Panc1 (cell line): ENCODE measurements at regions not wholly inside any gene's neighbourhood (a gene's known extent, or its start where the extent isn't known, plus 50 kb on each side); places are given as distances from the start of the nearest gene placed in this dataset.

ENCODE experiments used
- POLR2AphosphoS5 ChIP-seq: IDR thresholded peaks from 2 replicates; pipeline ENCODE4 v1.6.1; 2012; ENCODE audit warnings: mild to moderate bottlenecking, low read depth, low read length, moderate library complexity
- SIN3A ChIP-seq: IDR thresholded peaks from 2 replicates; pipeline ENCODE4 v1.6.1; 2012; ENCODE audit warnings: low read depth, mild to moderate bottlenecking, low read length, moderate library complexity, borderline replicate concordance; ENCODE audit not compliant: insufficient read depth
- TF ChIP-seq, protein P1 (sequence below): fragments of 450-650 bp; IDR thresholded peaks from 2 replicates; pipeline ENCODE4 v1.5.1; 2017; ENCODE audit warnings: mild to moderate bottlenecking

GRCh38 chr4:104589264-104589868 is 94.7 kb upstream of the CXXC4 start:
- TF ChIP-seq, protein P1, sequence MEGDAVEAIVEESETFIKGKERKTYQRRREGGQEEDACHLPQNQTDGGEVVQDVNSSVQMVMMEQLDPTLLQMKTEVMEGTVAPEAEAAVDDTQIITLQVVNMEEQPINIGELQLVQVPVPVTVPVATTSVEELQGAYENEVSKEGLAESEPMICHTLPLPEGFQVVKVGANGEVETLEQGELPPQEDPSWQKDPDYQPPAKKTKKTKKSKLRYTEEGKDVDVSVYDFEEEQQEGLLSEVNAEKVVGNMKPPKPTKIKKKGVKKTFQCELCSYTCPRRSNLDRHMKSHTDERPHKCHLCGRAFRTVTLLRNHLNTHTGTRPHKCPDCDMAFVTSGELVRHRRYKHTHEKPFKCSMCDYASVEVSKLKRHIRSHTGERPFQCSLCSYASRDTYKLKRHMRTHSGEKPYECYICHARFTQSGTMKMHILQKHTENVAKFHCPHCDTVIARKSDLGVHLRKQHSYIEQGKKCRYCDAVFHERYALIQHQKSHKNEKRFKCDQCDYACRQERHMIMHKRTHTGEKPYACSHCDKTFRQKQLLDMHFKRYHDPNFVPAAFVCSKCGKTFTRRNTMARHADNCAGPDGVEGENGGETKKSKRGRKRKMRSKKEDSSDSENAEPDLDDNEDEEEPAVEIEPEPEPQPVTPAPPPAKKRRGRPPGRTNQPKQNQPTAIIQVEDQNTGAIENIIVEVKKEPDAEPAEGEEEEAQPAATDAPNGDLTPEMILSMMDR, result no peak
- TF ChIP-seq POLR2AphosphoS5 (no peak), SIN3A (no peak)
